ENCODE measurements at regions not wholly inside any gene's neighbourhood (a gene's known extent, or its start where the extent isn't known, plus 50 kb on each side); places are given as distances from the start of the nearest gene placed in this dataset.

GRCh38 chr3:56955492-56956111 is 104.9 kb upstream of the SPATA12 start:
- intact Hi-C loops (cut with micrococcal nuclease; ENCODE audit: unreplicated experiment) (no loop called here), in situ Hi-C loops (cut with HindIII; ENCODE audit: low pct_unique_long_range_greater_than_20kb, low sequenced_read_pairs) (no loop called here)
- DNase-seq (ENCODE audit: low read depth, low spot score) (no peak), ATAC-seq (no peak)
- Histone ChIP-seq H3K27me3 (ENCODE audit: control insufficient read depth, insufficient read depth, low read length) (no peaks in the 10 kb centered on the region), H3K4me1 (ENCODE audit: control insufficient read depth, insufficient read depth, low read length) (no peaks in the 10 kb centered on the region), H3K4me3 (ENCODE audit: low read depth in 2 of 2, low read length in 2 of 2) (no peak overlapping the region), H3K9me3 (ENCODE audit: control insufficient read depth, insufficient read depth, low read depth, low read length) (no peaks in the 10 kb centered on the region), H3K27ac (ENCODE audit: low read length) (no peak overlapping the region), H3K36me3 (ENCODE audit: control insufficient read depth, insufficient read depth, low read length) (no peaks in the 10 kb centered on the region)
- ChIA-PET POLR2A (no interaction called here), CTCF (no interaction called here)
- no TSS peak for BruUV-seq (replicated peaks)
- TF ChIP-seq SIN3A (IDR thresholded peaks at IDR 0.05; ENCODE audit: borderline replicate concordance, insufficient read depth, low read depth, low read length) (no peak), REST (IDR thresholded peaks at IDR 0.05; ENCODE audit: insufficient read depth in 1 of 2, low read depth in 2 of 2, low read length in 1 of 2) (no peak), TCF7L2 (IDR thresholded peaks at IDR 0.05; ENCODE audit: low read depth, low read length) (no peak), POLR2AphosphoS5 (IDR thresholded peaks at IDR 0.05; ENCODE audit: low read depth, low read length) (no peak)

- Histone ChIP-seq H3K4me3 (ENCODE audit: low read depth in 2 of 2, low read length in 2 of 2) (no peak overlapping the region), H3K9me3 (ENCODE audit: control insufficient read depth, insufficient read depth, low read depth, low read length) (no peaks in the 10 kb centered on the region), H3K27me3 (ENCODE audit: control insufficient read depth, insufficient read depth, low read length) (no peaks in the 10 kb centered on the region), H3K27ac (ENCODE audit: low read length) (no peak overlapping the region), H3K36me3 (ENCODE audit: control insufficient read depth, insufficient read depth, low read length) (no peaks in the 10 kb centered on the region), H3K4me1 (ENCODE audit: control insufficient read depth, insufficient read depth, low read length) (no peaks in the 10 kb centered on the region)
- in situ Hi-C loops (cut with HindIII; ENCODE audit: low pct_unique_long_range_greater_than_20kb, low sequenced_read_pairs) (no loop called here), intact Hi-C loops (cut with micrococcal nuclease; ENCODE audit: unreplicated experiment) (no loop called here)
- no TSS peak for BruUV-seq (replicated peaks)
- DNase-seq (ENCODE audit: low read depth, low spot score) (no peak), ATAC-seq (no peak)
- no peak for TF ChIP-seq SIN3A (IDR thresholded peaks at IDR 0.05; ENCODE audit: borderline replicate concordance, insufficient read depth, low read depth, low read length)
- TF ChIP-seq TCF7L2 (IDR thresholded peaks at IDR 0.05; ENCODE audit: low read depth, low read length): no peak
- TF ChIP-seq REST (IDR thresholded peaks at IDR 0.05; ENCODE audit: insufficient read depth in 1 of 2, low read depth in 2 of 2, low read length in 1 of 2): no peak
- TF ChIP-seq POLR2AphosphoS5 (IDR thresholded peaks at IDR 0.05; ENCODE audit: low read depth, low read length): no peak
- TF ChIP-seq, protein P1, sequence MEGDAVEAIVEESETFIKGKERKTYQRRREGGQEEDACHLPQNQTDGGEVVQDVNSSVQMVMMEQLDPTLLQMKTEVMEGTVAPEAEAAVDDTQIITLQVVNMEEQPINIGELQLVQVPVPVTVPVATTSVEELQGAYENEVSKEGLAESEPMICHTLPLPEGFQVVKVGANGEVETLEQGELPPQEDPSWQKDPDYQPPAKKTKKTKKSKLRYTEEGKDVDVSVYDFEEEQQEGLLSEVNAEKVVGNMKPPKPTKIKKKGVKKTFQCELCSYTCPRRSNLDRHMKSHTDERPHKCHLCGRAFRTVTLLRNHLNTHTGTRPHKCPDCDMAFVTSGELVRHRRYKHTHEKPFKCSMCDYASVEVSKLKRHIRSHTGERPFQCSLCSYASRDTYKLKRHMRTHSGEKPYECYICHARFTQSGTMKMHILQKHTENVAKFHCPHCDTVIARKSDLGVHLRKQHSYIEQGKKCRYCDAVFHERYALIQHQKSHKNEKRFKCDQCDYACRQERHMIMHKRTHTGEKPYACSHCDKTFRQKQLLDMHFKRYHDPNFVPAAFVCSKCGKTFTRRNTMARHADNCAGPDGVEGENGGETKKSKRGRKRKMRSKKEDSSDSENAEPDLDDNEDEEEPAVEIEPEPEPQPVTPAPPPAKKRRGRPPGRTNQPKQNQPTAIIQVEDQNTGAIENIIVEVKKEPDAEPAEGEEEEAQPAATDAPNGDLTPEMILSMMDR (IDR thresholded peaks at IDR 0.05): no peak
- ChIA-PET CTCF (no interaction called here), POLR2A (no interaction called here)
Observed at GRCh38 chr3:56954125-56954524, 106.3 kb upstream of the SPATA12 start.
